ENCODE measurements at regions not wholly inside any gene's neighbourhood (a gene's known extent, or its start where the extent isn't known, plus 50 kb on each side); places are given as distances from the start of the nearest gene placed in this dataset.

GRCh38 chr6:156552849-156553248 lies 224.3 kb upstream of the ARID1B start:
- H3K4me3 Mint-ChIP-seq, result no peak overlapping the region
- H3K27ac Mint-ChIP-seq, result no peak overlapping the region
- no peaks in the 10 kb centered on the region for H3K27me3 Mint-ChIP-seq
- no peak for DNase-seq
- no peaks in the 10 kb centered on the region for H3K9me3 Mint-ChIP-seq
- intact Hi-C loops (cut with micrococcal nuclease), result no loop called here
- no peaks in the 10 kb centered on the region for H3K4me1 Mint-ChIP-seq
- H3K36me3 Mint-ChIP-seq (ENCODE audit: low read depth), result no peaks in the 10 kb centered on the region

DNA sequence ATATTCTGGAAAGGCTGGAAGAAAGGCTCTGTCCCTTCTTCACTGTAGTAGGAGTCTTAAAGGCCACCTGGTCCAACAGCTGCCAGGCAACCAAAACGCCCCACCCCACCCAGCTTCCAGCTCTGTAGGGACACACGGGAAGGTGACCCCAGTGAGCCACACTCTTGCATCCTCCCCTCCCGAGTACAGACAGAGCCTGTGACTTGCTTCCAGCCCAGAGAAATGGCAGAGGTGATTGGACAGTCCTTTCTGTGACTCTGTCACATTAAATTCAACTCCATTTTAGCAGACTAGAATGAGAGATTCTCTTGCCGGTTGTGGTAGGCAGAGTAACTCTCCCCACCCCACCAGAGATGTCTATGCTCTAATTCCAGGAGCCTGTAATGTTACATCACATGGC lies 226.2 kb upstream of the ARID1B start:
- no peak overlapping the region for H3K27ac Mint-ChIP-seq
- no peak for DNase-seq
- H3K27me3 Mint-ChIP-seq, result no peaks in the 10 kb centered on the region
- no peaks in the 10 kb centered on the region for H3K36me3 Mint-ChIP-seq (ENCODE audit: low read depth)
- no peaks in the 10 kb centered on the region for H3K9me3 Mint-ChIP-seq
- no peaks in the 10 kb centered on the region for H3K4me1 Mint-ChIP-seq
- intact Hi-C loops (cut with micrococcal nuclease), result no loop called here
- no peak overlapping the region for H3K4me3 Mint-ChIP-seq

DNA sequence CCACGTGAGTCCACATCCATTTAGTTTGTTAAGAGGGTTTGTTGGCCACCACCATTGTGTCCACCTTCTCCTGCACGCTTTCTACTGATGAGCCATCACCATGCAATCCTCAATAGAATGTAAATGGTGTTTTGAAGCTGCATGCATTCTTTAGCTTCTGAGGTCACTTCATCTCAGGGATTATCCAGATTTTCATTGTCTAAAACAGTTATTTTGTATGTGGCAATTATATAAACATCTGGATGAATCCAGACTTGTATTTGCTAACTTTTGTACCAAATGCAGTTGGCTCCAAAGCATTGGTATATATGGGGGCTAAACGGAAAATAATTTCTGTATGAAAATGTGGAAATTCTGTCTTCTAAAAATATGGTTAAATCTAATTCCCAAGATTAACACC lies 231.2 kb upstream of the ARID1B start:
- Mint-ChIP-seq H3K36me3 (ENCODE audit: low read depth) (no peaks in the 10 kb centered on the region), H3K4me3 (no peak overlapping the region), H3K9me3 (no peaks in the 10 kb centered on the region), H3K27me3 (no peaks in the 10 kb centered on the region), H3K4me1 (no peaks in the 10 kb centered on the region), H3K27ac (no peak overlapping the region)
- DNase-seq, result no peak
- intact Hi-C loops (cut with micrococcal nuclease), result no loop called here

GRCh38 chr6:156545021-156545420 lies 232.2 kb upstream of the ARID1B start:
- Mint-ChIP-seq H3K9me3 (no peaks in the 10 kb centered on the region), H3K36me3 (ENCODE audit: low read depth) (no peaks in the 10 kb centered on the region), H3K27me3 (no peaks in the 10 kb centered on the region), H3K4me1 (no peaks in the 10 kb centered on the region), H3K27ac (no peak overlapping the region), H3K4me3 (no peak overlapping the region)
- intact Hi-C loops (cut with micrococcal nuclease), result no loop called here
- DNase-seq, result no peak

- no peak for DNase-seq
- H3K27ac Mint-ChIP-seq, result no peak overlapping the region
- no peaks in the 10 kb centered on the region for H3K27me3 Mint-ChIP-seq
- H3K9me3 Mint-ChIP-seq, result no peaks in the 10 kb centered on the region
- no peak overlapping the region for H3K4me3 Mint-ChIP-seq
- no peaks in the 10 kb centered on the region for H3K4me1 Mint-ChIP-seq
- H3K36me3 Mint-ChIP-seq (ENCODE audit: low read depth), result no peaks in the 10 kb centered on the region
- intact Hi-C loops (cut with micrococcal nuclease), result no loop called here
Measured at GRCh38 chr6:156544046-156544445, 233.1 kb upstream of the ARID1B start.

DNA sequence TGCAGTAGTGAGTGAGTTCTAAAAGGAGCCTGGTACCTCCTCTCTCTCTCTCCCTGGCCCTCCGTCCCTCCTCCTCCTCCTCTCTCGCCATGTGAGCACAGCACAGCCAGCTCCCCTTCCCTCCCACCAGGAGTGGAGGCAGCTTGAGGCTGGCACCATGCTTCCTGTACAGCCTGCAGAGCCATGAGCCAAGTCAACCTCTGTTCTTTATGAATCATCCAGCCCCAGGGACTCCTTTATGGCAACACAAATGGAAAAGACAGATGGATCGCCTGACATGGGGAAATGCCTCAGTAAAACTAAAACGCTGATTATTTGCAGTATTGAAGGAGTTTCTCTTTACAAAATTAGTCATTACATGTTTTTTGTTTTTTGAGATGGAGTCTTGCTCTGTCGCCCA lies 233.7 kb upstream of the ARID1B start:
- Mint-ChIP-seq H3K9me3 (no peaks in the 10 kb centered on the region), H3K27ac (no peak overlapping the region), H3K36me3 (ENCODE audit: low read depth) (no peaks in the 10 kb centered on the region), H3K4me3 (no peak overlapping the region), H3K27me3 (no peaks in the 10 kb centered on the region), H3K4me1 (no peaks in the 10 kb centered on the region)
- DNase-seq, result no peak
- intact Hi-C loops (cut with micrococcal nuclease), result no loop called here

DNA sequence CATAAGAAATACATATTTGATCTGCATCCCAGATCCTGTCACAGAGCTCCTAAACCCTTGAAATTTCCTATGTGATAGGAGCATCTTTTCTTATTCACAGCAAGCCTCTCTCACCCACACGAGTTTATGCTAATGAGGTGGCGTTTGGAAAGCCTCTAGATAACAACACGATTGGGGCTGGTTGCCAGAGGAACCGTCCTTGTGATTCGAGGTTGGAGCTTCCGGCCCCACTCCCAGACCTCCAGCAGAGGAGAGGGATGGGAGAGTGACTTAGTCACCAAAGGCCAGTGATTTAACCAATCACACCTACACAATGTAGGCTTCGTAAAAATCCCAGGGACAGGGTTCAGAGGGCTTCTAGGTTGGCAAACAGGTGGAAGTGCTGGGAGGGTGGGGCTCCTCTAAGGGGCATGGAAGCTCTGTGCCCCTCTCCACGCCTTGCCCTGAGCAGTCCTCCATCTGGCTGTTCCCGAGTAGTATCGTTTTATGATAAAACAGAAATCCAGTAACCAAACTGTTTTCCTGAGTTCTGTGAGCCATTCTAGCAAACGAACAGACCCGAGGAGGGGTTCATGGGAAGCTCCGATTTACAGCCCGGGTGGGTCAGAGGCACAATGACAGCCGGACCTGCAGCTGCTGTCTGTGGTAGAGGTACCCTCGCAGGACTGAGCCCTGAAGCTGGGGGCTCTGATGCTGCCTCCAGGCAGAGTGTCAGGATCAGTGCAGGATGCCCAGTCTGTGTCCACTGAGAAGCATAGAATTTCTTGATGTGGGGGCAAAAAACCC lies 238.1 kb upstream of the ARID1B start:
- Mint-ChIP-seq H3K9me3 (peaks cover 3% of the 10 kb centered on the region), H3K4me1 (no peaks in the 10 kb centered on the region), H3K4me3 (no peak overlapping the region), H3K36me3 (ENCODE audit: low read depth) (no peaks in the 10 kb centered on the region), H3K27ac (no peak overlapping the region), H3K27me3 (no peaks in the 10 kb centered on the region)
- intact Hi-C loops (cut with micrococcal nuclease), result no loop called here
- peak; percentile 40 for DNase-seq

DNA sequence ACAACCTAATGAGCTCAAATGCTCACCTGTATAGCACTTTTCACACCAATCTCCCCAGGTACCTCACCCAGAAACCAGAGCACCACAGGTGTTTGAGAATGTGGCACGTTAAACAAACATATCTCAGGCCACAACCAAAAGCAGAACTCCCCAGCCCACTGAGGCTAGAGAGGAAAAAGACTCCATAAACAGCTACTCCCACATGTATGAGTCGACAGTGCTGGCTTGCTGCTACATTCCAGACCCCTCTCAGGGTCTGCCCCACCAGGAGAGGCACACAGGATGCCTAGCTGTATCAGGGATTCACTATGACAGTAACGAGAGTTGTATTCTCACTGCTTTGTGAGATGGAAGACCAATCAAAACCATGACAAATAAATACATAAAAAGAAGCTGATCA lies 242.6 kb upstream of the ARID1B start:
- no peak overlapping the region for H3K4me3 Mint-ChIP-seq
- peaks cover 2% of the 10 kb centered on the region for H3K27me3 Mint-ChIP-seq
- H3K36me3 Mint-ChIP-seq (ENCODE audit: low read depth), result no peaks in the 10 kb centered on the region
- H3K27ac Mint-ChIP-seq, result no peak overlapping the region
- no peak for DNase-seq
- intact Hi-C loops (cut with micrococcal nuclease), result no loop called here
- no peaks in the 10 kb centered on the region for H3K4me1 Mint-ChIP-seq
- H3K9me3 Mint-ChIP-seq, result peaks cover 3% of the 10 kb centered on the region

- Mint-ChIP-seq H3K27ac (no peak overlapping the region), H3K27me3 (peaks cover 2% of the 10 kb centered on the region), H3K4me3 (no peak overlapping the region), H3K9me3 (peaks cover 3% of the 10 kb centered on the region), H3K4me1 (no peaks in the 10 kb centered on the region), H3K36me3 (ENCODE audit: low read depth) (no peaks in the 10 kb centered on the region)
- intact Hi-C loops (cut with micrococcal nuclease), result no loop called here
- no peak for DNase-seq
Measured at GRCh38 chr6:156533872-156534524, 243.2 kb upstream of the ARID1B start.

GRCh38 chr6:156526081-156526480 lies 251.1 kb upstream of the ARID1B start:
- H3K27me3 Mint-ChIP-seq, result no peaks in the 10 kb centered on the region
- intact Hi-C loops (cut with micrococcal nuclease), result no loop called here

GRCh38 chr6:156525541-156525940 lies 251.6 kb upstream of the ARID1B start:
- no peak overlapping the region for H3K4me3 Mint-ChIP-seq
- H3K9me3 Mint-ChIP-seq, result no peaks in the 10 kb centered on the region
- no peaks in the 10 kb centered on the region for H3K27me3 Mint-ChIP-seq
- H3K36me3 Mint-ChIP-seq (ENCODE audit: low read depth), result no peaks in the 10 kb centered on the region
- no peak overlapping the region for H3K27ac Mint-ChIP-seq
- no peak for DNase-seq
- intact Hi-C loops (cut with micrococcal nuclease), result no loop called here
- H3K4me1 Mint-ChIP-seq, result no peaks in the 10 kb centered on the region

More at GRCh38 chr6:156526081-156526480, 251.1 kb upstream of the ARID1B start:
- Mint-ChIP-seq H3K4me3 (no peak overlapping the region), H3K9me3 (no peaks in the 10 kb centered on the region), H3K27ac (no peak overlapping the region), H3K4me1 (no peaks in the 10 kb centered on the region), H3K36me3 (ENCODE audit: low read depth) (no peaks in the 10 kb centered on the region)
- DNase-seq, result no peak

GRCh38 chr6:156519940-156520339 lies 257.2 kb upstream of the ARID1B start:
- Mint-ChIP-seq H3K36me3 (ENCODE audit: low read depth) (no peaks in the 10 kb centered on the region), H3K4me1 (no peaks in the 10 kb centered on the region), H3K4me3 (no peak overlapping the region), H3K9me3 (no peaks in the 10 kb centered on the region), H3K27me3 (no peaks in the 10 kb centered on the region), H3K27ac (no peak overlapping the region)
- no peak for DNase-seq
- intact Hi-C loops (cut with micrococcal nuclease), result no loop called here

DNA sequence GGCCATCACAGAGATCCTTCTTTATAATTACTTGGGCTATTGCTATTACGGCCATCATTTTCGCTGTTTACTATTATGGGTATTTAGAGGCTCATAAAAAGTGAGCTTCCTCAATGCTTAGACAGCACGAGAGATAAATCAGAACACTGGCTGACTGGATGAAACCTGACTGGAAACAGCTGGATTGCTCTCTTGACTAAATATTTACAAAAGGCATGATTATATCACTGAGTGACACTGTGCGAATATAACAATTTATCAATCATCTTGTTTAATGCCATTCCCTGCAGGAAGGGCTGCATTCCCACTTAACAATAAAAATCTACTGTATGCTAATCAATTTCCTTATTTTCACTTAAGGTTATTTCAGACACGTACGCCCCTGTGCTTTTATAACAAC lies 260.1 kb upstream of the ARID1B start:
- H3K4me1 Mint-ChIP-seq, result no peaks in the 10 kb centered on the region
- H3K27ac Mint-ChIP-seq, result no peak overlapping the region
- intact Hi-C loops (cut with micrococcal nuclease), result no loop called here
- H3K9me3 Mint-ChIP-seq, result no peaks in the 10 kb centered on the region
- no peaks in the 10 kb centered on the region for H3K36me3 Mint-ChIP-seq (ENCODE audit: low read depth)
- no peak for DNase-seq
- H3K4me3 Mint-ChIP-seq, result no peak overlapping the region
- no peaks in the 10 kb centered on the region for H3K27me3 Mint-ChIP-seq

GRCh38 chr6:156515242-156515641 lies 261.9 kb upstream of the ARID1B start:
- no peak for DNase-seq
- no peaks in the 10 kb centered on the region for H3K36me3 Mint-ChIP-seq (ENCODE audit: low read depth)
- H3K27ac Mint-ChIP-seq, result no peak overlapping the region
- H3K9me3 Mint-ChIP-seq, result no peaks in the 10 kb centered on the region
- no peaks in the 10 kb centered on the region for H3K4me1 Mint-ChIP-seq
- no peak overlapping the region for H3K4me3 Mint-ChIP-seq
- peaks cover 1% of the 10 kb centered on the region for H3K27me3 Mint-ChIP-seq
- intact Hi-C loops (cut with micrococcal nuclease), result no loop called here

DNA sequence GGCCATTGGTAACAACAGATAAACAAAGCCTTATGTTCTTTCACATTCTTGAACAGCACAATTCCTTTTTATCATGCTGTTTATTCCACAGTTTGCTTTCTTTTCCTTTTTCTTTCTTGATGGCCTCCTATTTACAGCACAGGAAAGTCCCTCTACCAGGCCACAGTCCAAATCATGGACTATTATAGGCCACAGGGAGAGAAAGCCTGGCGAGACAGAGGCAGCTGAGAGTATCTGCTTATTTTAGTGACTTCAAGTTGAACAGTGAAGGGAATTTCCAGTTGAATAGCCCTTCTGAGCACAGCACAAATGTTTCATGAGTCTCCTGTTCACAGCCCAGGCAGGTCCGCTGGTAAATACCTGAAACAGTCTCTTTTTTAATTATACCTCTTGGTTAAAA lies 263.7 kb upstream of the ARID1B start:
- intact Hi-C loops (cut with micrococcal nuclease), result no loop called here
- H3K4me3 Mint-ChIP-seq, result no peak overlapping the region
- no peaks in the 10 kb centered on the region for H3K9me3 Mint-ChIP-seq
- no peak for DNase-seq
- no peak overlapping the region for H3K27ac Mint-ChIP-seq
- H3K4me1 Mint-ChIP-seq, result no peaks in the 10 kb centered on the region
- H3K27me3 Mint-ChIP-seq, result peaks cover 1% of the 10 kb centered on the region
- no peaks in the 10 kb centered on the region for H3K36me3 Mint-ChIP-seq (ENCODE audit: low read depth)
